AG09309 (cell line): ENCODE measurements at regions not wholly inside any gene's neighbourhood (a gene's known extent, or its start where the extent isn't known, plus 50 kb on each side); places are given as distances from the start of the nearest gene placed in this dataset.

Experiments
- DNase-seq: peaks from one replicate; pipeline ENCODE4 v3.0.0-alpha.2; 2010; ENCODE audit warnings: low read depth
- H3K4me3 ChIP-seq: 2 replicates; pipeline ENCODE4 v1.5.1; 2011; ENCODE audit warnings: mild to moderate bottlenecking, low read depth, low read length, moderate library complexity; ENCODE audit not compliant: control insufficient read depth
- CTCF ChIP-seq: IDR thresholded peaks from 2 replicates; pipeline ENCODE4 v1.5.1; 2011; ENCODE audit warnings: mild to moderate bottlenecking, low read depth, low read length, inconsistent platforms; ENCODE audit not compliant: insufficient read depth, control insufficient read depth; ENCODE audit errors: missing control alignments

- no peak for TF ChIP-seq CTCF
- H3K4me3 ChIP-seq = no peak overlapping the region
- DNase-seq = no peak
These were observed 1344.0 kb upstream of the RAG2 start for GRCh38 chr11:37942081-37942480.

- H3K4me3 ChIP-seq = no peak overlapping the region
- no peak for DNase-seq
- TF ChIP-seq CTCF = no peak
These were observed 1331.1 kb upstream of the RAG2 start for GRCh38 chr11:37929100-37929653.

- no peak for TF ChIP-seq CTCF
- no peak overlapping the region for H3K4me3 ChIP-seq
- no peak for DNase-seq
These were observed 1328.7 kb upstream of the RAG2 start for GRCh38 chr11:37926772-37927171.

GRCh38 chr11:37916331-37916730 is 1318.3 kb upstream of the RAG2 start:
- no peak overlapping the region for H3K4me3 ChIP-seq
- no peak for TF ChIP-seq CTCF
- no peak for DNase-seq

DNA sequence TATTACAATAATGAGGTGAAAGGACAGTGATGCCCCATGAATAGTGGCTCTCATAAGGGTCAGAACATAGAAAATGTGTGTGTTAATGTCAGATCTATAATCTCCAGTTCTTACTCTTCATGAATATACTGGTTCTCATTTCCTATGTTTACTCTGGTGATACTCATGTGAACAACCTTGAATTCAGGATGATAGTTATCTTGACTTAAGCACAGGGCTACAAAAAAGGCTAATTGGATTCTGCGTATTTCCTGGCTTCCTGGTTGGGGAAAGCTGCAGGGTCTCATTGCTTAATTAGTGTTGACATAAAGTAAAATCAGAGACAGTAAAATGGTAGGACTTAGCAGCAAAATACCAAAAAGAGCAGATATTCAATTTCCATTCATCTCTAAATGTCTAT is 1316.8 kb upstream of the RAG2 start:
- DNase-seq = no peak
- no peak for TF ChIP-seq CTCF

DNA sequence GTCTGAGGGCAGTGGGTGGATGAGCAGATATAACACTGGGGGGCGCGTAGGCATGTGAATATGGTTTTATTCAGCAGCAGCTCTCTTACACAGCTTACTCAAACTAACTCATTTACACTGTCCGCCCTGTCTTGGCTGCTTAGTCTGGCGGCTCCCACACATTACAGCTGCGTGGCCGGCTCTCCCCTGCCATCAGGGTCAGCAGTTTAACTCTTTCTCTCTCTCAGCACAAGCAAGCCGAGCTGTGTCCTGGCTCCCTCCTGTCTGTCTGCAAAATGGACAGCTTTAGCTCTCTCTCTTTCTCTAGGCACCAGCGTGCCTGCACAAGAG is 1310.1 kb upstream of the RAG2 start:
- H3K4me3 ChIP-seq = no peak overlapping the region
- no peak for DNase-seq
- TF ChIP-seq CTCF = no peak

More for the DNA sequence above, 1316.8 kb upstream of the RAG2 start:
- H3K4me3 ChIP-seq = no peak overlapping the region

DNA sequence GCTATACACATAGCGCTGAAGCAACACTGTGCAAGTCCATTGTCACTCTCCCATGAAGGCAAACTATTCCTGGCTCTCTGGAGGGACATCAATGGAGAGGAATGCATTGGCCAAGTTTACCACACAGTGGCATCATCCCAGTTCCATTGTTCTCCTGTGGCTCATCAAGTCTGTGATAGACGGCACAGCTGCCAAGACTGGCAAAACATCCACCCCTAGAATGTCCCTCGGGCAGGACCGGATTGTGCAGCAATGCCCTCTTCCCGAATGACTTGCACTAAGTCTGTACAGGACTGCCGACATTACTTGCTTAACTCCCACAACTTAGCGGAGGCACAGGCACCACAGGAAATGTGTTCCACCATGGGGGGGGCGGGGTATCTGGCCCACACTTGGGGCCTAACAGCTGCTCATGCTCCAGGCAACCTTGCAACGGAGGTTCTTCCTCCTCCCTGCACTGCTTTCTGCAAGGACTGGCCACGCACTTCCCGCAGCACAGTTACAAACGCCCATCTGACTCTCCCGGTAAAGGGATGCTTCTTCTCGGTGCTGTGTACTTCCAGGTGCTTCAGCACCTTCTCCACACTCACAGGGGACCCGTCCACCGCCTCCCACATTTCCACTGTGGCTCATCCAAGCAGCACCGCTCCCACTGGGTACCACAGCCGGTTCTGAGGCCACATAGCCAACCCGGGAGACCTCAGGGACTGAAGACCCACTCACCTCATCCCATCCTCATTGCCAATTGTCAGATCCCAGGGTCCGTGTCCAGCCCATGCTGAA is 1309.6 kb upstream of the RAG2 start:
- no peak overlapping the region for H3K4me3 ChIP-seq
- no peak for DNase-seq
- TF ChIP-seq CTCF = no peak
